GM19239 (cell line): ENCODE measurements at regions not wholly inside any gene's neighbourhood (a gene's known extent, or its start where the extent isn't known, plus 50 kb on each side); places are given as distances from the start of the nearest gene placed in this dataset.

Source experiments
- DNase-seq: peaks from one replicate; pipeline ENCODE4 v3.0.0; 2011; ENCODE audit warnings: low spot score; ENCODE audit not compliant: insufficient read length
- FAIRE-seq: peaks from 2 replicates; lab custom pipeline; 2011; peaks lifted over from hg19 to GRCh38; lab: Jason Lieb, UNC

GRCh38 chr22:48905206-48905975 is 922.3 kb downstream of the BRD1 start:
- FAIRE-seq (no peak), DNase-seq (no peak)

GRCh38 chr22:48902983-48903650 is 924.6 kb downstream of the BRD1 start:
- FAIRE-seq, result no peak
- no peak for DNase-seq

- DNase-seq, result no peak
- FAIRE-seq, result no peak
These were observed 925.4 kb downstream of the BRD1 start for GRCh38 chr22:48902001-48902869.

- FAIRE-seq (no peak), DNase-seq (no peak)
These were observed 926.3 kb downstream of the BRD1 start for GRCh38 chr22:48901324-48901723.

GRCh38 chr22:48900626-48901025 is 927.0 kb downstream of the BRD1 start:
- FAIRE-seq (no peak), DNase-seq (no peak)

GRCh38 chr22:48900327-48900597 is 927.4 kb downstream of the BRD1 start:
- no peak for FAIRE-seq
- DNase-seq, result no peak

- FAIRE-seq, result no peak
- DNase-seq, result no peak
These were observed 927.9 kb downstream of the BRD1 start for GRCh38 chr22:48899523-48900326.

- FAIRE-seq (no peak), DNase-seq (no peak)
These were observed 929.0 kb downstream of the BRD1 start for GRCh38 chr22:48898524-48899250.

GRCh38 chr22:48897645-48898370 is 929.9 kb downstream of the BRD1 start:
- DNase-seq (no peak), FAIRE-seq (no peak)

GRCh38 chr22:48896766-48897644 is 930.7 kb downstream of the BRD1 start:
- no peak for FAIRE-seq

GRCh38 chr22:48895831-48896765 is 931.6 kb downstream of the BRD1 start:
- no peak for FAIRE-seq
- DNase-seq, result no peak

More at GRCh38 chr22:48896766-48897644, 930.7 kb downstream of the BRD1 start:
- DNase-seq, result no peak

GRCh38 chr22:48895336-48895735 is 932.3 kb downstream of the BRD1 start:
- no peak for FAIRE-seq
- no peak for DNase-seq

GRCh38 chr22:48894804-48895250 is 932.8 kb downstream of the BRD1 start:
- FAIRE-seq (no peak), DNase-seq (no peak)

- DNase-seq, result no peak
- no peak for FAIRE-seq
These were observed 933.5 kb downstream of the BRD1 start for GRCh38 chr22:48894064-48894671.

- DNase-seq (no peak), FAIRE-seq (no peak)
These were observed 934.2 kb downstream of the BRD1 start for GRCh38 chr22:48893288-48894063.
